ENCODE measurements at regions not wholly inside any gene's neighbourhood (a gene's known extent, or its start where the extent isn't known, plus 50 kb on each side); places are given as distances from the start of the nearest gene placed in this dataset.

DNA sequence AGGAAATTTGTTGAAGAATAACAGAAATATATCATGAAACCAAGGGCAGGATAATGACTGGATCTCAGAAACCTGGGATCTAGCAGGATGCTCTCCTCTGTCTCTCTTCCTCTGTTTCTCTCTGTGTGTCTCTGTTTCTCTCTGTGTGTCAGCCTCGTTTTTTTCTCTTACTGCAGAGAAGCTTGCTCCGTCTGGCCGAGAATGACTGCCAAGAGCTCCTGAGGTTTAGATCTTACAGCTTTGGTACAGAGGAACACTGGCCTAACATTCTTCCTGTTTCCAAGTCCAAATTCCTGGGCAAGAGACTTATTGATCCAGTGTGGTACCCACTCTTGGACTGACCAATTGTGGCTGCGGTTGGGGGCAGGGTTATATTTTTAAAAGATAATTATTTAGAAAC is 564.0 kb downstream of the XPNPEP1 start:
- no peak for TF ChIP-seq EZH2 (IDR thresholded peaks at IDR 0.05; ENCODE audit: borderline replicate concordance, low read length)
- TF ChIP-seq, protein P1, sequence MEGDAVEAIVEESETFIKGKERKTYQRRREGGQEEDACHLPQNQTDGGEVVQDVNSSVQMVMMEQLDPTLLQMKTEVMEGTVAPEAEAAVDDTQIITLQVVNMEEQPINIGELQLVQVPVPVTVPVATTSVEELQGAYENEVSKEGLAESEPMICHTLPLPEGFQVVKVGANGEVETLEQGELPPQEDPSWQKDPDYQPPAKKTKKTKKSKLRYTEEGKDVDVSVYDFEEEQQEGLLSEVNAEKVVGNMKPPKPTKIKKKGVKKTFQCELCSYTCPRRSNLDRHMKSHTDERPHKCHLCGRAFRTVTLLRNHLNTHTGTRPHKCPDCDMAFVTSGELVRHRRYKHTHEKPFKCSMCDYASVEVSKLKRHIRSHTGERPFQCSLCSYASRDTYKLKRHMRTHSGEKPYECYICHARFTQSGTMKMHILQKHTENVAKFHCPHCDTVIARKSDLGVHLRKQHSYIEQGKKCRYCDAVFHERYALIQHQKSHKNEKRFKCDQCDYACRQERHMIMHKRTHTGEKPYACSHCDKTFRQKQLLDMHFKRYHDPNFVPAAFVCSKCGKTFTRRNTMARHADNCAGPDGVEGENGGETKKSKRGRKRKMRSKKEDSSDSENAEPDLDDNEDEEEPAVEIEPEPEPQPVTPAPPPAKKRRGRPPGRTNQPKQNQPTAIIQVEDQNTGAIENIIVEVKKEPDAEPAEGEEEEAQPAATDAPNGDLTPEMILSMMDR (IDR thresholded peaks at IDR 0.05; ENCODE audit: low read length): no peak

Data from OCI-LY1 (cell line).